Activated T-helper 2 cell treated with anti-CD3 and anti-CD28 coated beads, Interferon-gamma antibody, Interleukin-2, Interleukin-4, amounts not matched to agents 10 μg/mL and 5 μg/mL and 100 μg/mL, durations not matched to agents 14 hours and 24 hours and 36 hours (primary cell): ENCODE measurements at regions not wholly inside any gene's neighbourhood (a gene's known extent, or its start where the extent isn't known, plus 50 kb on each side); places are given as distances from the start of the nearest gene placed in this dataset.

Experiments
- DNase-seq: peaks from one replicate; pipeline ENCODE4 v3.0.0; 2021; ENCODE audit warnings: low spot score
- H3K27ac Mint-ChIP-seq: one replicate; pipeline ENCODE4 v1.8.0; 2021; ENCODE audit warnings: mixed read lengths
- H3K27me3 Mint-ChIP-seq: one replicate; pipeline ENCODE4 v1.8.0; 2021; ENCODE audit warnings: low read depth, mixed read lengths
- H3K36me3 Mint-ChIP-seq: one replicate; pipeline ENCODE4 v1.8.0; 2021; ENCODE audit warnings: low read depth, mixed read lengths
- H3K4me1 Mint-ChIP-seq: one replicate; pipeline ENCODE4 v1.8.0; 2021; ENCODE audit warnings: low read depth, mixed read lengths
- H3K4me3 Mint-ChIP-seq: one replicate; pipeline ENCODE4 v1.8.0; 2021; ENCODE audit warnings: low read depth, mild to moderate bottlenecking, moderate library complexity, mixed read lengths
- H3K9me3 Mint-ChIP-seq: one replicate; pipeline ENCODE4 v1.8.0; 2021; ENCODE audit warnings: mixed read lengths
- intact Hi-C: fragments of 100-400 bp; cut with micrococcal nuclease; formaldehyde crosslinking; loops from one replicate; pipeline ENCODE4 v1.15.1; 2023

DNA sequence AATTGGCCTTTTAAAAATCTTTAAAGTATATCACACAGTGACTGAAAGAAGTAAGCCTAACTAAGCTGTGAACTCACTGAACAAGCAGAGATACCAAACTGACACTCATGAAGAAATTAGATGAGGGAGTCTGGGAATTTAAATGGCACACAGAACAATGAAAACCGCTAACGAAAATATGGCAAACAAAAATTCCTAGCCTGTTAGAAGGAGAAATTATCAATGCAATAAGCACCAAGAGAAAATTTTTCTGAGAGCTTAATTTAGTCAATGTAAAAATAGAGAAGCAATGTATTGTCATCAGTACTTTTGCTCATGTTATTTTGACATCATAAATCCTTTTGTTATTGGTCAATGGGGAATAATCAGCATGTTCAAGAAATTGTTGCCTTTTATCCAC, 291.1 kb upstream of the PDZRN3 start:
- no peak for DNase-seq
- H3K27ac Mint-ChIP-seq: no peak overlapping the region
- H3K4me3 Mint-ChIP-seq: no peak overlapping the region
- no peaks in the 10 kb centered on the region for H3K4me1 Mint-ChIP-seq
- no peaks in the 10 kb centered on the region for H3K27me3 Mint-ChIP-seq
- intact Hi-C loops: no loop called here
- no peaks in the 10 kb centered on the region for H3K36me3 Mint-ChIP-seq
- no peaks in the 10 kb centered on the region for H3K9me3 Mint-ChIP-seq

DNA sequence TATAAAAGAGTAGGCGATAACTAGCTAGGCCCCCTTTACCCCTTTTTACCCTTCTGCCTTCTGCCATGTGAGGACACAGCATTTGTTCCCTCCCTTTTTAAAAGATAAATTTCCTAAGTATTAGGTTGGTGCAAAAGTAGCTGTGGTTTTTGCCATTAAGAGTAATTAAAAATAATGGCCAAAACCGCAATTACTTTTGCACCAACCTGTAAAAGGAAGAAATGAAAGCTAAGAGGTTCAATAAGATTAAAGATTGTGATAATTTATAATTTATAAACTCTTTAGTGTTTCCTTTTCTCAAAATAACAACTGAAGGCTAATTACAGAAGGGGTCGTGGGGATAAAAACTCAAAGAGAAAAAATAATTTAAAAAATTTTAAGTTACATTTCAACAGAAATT, 283.5 kb upstream of the PDZRN3 start:
- no peaks in the 10 kb centered on the region for H3K27me3 Mint-ChIP-seq
- H3K36me3 Mint-ChIP-seq: no peaks in the 10 kb centered on the region
- intact Hi-C loops: no loop called here
- H3K27ac Mint-ChIP-seq: no peak overlapping the region
- H3K4me3 Mint-ChIP-seq: no peak overlapping the region
- DNase-seq: no peak
- H3K4me1 Mint-ChIP-seq: no peaks in the 10 kb centered on the region
- peaks cover 9% of the 10 kb centered on the region for H3K9me3 Mint-ChIP-seq

DNA sequence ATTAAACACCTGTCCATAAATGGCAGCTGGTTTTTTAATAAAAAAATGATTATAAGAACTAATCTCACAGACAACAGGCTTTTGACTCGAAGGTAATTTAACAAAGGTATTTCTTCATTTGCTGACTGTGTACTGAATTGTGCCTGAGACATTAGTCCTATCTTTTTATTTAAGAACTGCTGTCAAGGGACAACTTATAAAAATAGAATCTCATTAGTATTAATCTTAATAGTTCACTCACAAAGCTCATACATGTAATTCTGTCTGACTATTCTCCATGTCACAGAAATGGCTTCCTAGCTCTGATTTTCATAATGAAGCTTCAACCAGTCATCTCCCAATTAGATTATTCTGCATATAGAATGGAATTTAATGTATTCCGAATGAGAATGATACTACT, 276.9 kb upstream of the PDZRN3 start:
- H3K27ac Mint-ChIP-seq: no peak overlapping the region
- intact Hi-C loops: no loop called here
- H3K9me3 Mint-ChIP-seq: peaks cover 16% of the 10 kb centered on the region
- H3K27me3 Mint-ChIP-seq: no peaks in the 10 kb centered on the region
- DNase-seq: no peak
- no peaks in the 10 kb centered on the region for H3K36me3 Mint-ChIP-seq
- H3K4me1 Mint-ChIP-seq: no peaks in the 10 kb centered on the region
- no peak overlapping the region for H3K4me3 Mint-ChIP-seq

DNA sequence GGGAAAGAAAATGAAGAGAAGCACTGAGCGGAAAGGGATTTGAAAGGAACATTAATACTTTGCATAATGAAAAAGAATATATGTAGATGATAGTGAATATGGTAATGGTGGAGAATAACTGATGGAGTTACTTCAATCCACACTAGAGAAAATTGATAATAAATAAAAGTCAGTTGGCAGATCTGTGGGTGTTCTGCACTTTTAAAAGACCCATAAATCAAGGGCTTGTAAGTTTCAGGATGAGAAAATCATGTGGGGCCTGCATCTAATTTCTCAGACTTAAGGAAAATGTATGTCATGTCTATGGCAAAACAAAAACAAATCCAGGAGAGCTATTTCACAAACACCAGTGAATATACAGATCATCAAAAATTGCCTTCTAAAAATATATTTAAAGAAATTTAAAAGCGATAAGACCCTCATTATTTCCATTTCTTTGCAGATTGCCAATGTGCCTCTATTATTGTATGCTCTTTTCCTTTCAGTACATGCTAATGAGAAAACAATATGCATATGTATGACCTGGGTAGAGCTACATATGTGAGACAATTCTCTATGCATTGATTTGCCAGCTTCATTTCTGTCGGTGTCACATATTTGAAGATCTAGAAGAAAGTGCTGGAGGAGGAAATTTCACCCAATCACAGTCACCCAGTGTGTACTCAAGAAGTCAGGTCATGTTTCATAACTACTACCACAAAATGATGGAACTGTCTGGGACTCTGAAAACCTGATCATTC, 269.9 kb upstream of the PDZRN3 start:
- Mint-ChIP-seq H3K9me3 (peaks cover 9% of the 10 kb centered on the region), H3K27ac (no peak overlapping the region), H3K27me3 (no peaks in the 10 kb centered on the region), H3K4me1 (no peaks in the 10 kb centered on the region), H3K4me3 (no peak overlapping the region), H3K36me3 (no peaks in the 10 kb centered on the region)
- no peak for DNase-seq
- intact Hi-C loops: no loop called here

DNA sequence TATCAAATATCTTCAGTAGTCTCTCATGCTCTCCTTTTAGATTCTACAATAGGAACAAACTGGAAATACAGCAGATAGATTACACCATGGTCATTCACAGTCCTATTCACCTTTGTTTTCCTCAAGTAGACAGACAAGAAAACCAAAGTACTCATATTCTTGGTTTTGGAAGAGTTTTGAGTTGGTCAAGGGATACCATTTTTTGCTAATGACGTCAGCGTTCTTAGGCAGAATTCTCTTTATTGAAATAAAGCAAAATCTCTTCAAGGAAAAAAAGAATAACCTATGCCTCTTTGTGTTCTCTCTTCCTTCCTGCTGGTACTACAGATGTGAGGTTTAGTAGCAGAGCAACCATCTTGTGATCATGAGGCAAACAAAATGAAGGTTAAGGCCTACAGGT, 268.3 kb upstream of the PDZRN3 start:
- H3K9me3 Mint-ChIP-seq: peaks cover 8% of the 10 kb centered on the region
- DNase-seq: no peak
- no peak overlapping the region for H3K27ac Mint-ChIP-seq
- H3K27me3 Mint-ChIP-seq: no peaks in the 10 kb centered on the region
- no peaks in the 10 kb centered on the region for H3K4me1 Mint-ChIP-seq
- intact Hi-C loops: no loop called here
- no peak overlapping the region for H3K4me3 Mint-ChIP-seq
- H3K36me3 Mint-ChIP-seq: no peaks in the 10 kb centered on the region

DNA sequence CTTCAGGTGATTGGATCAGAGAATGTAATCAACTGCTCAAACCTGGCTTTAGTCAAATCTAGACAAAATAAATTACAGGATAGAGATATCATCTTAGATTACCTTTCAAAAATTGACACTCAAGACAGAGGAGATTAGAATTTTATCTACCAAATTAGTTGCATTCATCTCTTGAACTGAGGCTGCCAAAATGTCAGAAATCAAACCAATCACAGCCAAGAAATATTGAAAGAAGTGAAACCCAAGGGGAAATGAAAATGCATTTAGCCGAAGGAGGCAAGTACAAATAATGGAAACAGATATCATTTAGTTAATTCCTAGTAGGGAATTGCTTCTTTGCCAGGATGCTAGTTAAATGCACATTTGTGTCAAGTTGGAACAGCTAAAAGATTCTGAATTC, 261.1 kb upstream of the PDZRN3 start:
- Mint-ChIP-seq H3K9me3 (peaks cover 9% of the 10 kb centered on the region), H3K27ac (no peak overlapping the region), H3K4me1 (no peaks in the 10 kb centered on the region), H3K36me3 (no peaks in the 10 kb centered on the region), H3K27me3 (no peaks in the 10 kb centered on the region), H3K4me3 (no peak overlapping the region)
- intact Hi-C loops: no loop called here
- DNase-seq: no peak

DNA sequence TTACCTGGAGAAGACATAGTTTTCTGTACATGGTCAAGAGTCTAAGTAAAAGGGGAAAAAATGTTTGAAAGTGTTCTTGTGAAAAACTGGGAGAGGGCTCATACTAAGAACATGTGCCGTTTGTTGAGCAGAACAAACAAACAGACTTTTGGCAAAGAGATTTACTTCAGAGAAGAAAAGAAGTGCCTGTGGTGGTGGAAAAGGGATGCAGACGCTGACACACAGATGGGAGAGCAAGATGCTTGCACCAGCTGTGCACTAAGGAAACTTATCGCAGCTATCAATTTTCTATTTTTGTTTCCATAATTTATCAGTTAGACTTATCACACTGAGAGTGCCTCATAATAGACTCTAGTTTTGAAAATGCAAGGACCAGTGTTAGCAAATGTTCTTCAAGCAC, 259.6 kb upstream of the PDZRN3 start:
- no peaks in the 10 kb centered on the region for H3K27me3 Mint-ChIP-seq
- intact Hi-C loops: no loop called here
- H3K4me3 Mint-ChIP-seq: no peak overlapping the region
- peaks cover 8% of the 10 kb centered on the region for H3K9me3 Mint-ChIP-seq
- no peak overlapping the region for H3K27ac Mint-ChIP-seq
- no peaks in the 10 kb centered on the region for H3K36me3 Mint-ChIP-seq
- H3K4me1 Mint-ChIP-seq: no peaks in the 10 kb centered on the region
- no peak for DNase-seq

DNA sequence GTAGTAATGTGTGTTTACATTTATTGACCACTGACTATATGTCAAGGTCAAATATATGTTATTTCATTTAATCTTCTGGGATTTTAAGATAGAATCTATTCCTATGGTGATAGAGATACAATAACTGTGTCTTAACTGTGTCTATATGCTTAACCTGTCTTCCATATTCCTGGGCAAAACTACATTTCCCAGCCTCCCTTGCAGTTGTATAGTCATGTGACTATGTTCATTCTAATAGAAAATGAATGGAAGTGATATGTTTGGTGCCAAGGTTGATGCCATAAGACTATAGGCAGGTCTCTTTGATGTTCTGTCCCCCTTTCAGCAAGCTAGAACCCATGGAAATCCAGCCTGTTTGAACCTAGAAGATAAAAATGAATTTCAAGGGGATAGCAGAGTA, 258.8 kb upstream of the PDZRN3 start:
- Mint-ChIP-seq H3K9me3 (peaks cover 8% of the 10 kb centered on the region), H3K4me3 (no peak overlapping the region), H3K27ac (no peak overlapping the region), H3K27me3 (no peaks in the 10 kb centered on the region), H3K4me1 (no peaks in the 10 kb centered on the region), H3K36me3 (no peaks in the 10 kb centered on the region)
- DNase-seq: no peak
- intact Hi-C loops: no loop called here

DNA sequence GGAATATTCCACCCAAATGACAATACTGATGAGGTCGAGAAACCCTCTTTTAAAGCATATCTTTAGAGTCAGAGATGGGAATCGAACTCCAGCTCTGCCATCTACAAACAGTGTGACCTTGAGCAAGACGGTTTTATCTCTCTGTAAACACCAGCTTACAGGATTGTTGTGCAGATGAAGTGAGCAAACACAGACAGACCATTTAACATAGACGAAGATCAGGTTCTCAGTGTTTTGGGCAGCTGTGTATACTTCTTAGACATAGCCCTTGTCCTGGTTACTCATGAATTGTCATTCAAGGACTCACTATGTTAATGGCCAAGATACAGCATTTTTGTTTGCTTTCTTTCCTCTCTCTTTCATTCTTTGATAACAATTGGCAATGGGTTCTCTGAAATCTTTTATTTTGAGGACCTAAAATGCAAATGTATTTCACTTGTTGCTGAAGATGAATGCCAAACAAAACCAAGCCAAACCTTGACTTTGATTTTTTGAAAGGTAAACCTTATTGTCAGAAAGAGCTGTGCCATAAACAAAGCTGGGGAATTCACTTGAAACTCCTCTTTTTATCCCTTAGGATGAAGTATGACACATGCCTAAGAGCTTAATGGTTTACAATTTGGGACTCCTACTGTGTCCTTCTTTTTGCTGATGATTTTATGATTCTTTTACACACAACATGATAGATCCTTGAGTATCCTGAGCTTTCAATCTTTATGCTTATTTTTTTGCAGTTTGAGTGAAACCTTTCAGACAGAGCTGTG, 250.0 kb upstream of the PDZRN3 start:
- Mint-ChIP-seq H3K27me3 (no peaks in the 10 kb centered on the region), H3K9me3 (peaks cover 8% of the 10 kb centered on the region), H3K4me3 (no peak overlapping the region), H3K36me3 (no peaks in the 10 kb centered on the region), H3K27ac (no peak overlapping the region), H3K4me1 (no peaks in the 10 kb centered on the region)
- DNase-seq: no peak
- intact Hi-C loops: no loop called here

DNA sequence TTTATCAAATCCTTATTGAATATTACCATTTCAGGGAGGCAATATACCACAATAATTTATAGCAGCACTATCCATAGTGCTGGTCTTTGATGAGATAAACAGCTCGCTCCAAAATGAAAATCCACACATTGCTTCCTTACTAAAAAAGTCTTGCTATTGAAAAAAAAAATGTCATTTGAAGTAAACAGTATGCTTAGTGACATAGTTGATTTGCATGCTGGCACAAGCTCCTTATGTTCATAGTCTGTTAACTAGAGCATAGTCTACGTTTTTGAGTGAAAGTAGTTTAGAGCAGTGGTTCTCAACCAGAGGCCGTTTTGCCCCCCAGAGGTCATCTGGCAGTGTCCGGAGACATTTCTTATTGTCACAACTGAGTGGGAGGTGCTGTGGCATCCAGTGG, 249.4 kb upstream of the PDZRN3 start:
- intact Hi-C loops: no loop called here
- H3K9me3 Mint-ChIP-seq: peaks cover 10% of the 10 kb centered on the region
- no peaks in the 10 kb centered on the region for H3K4me1 Mint-ChIP-seq
- no peak overlapping the region for H3K27ac Mint-ChIP-seq
- no peaks in the 10 kb centered on the region for H3K27me3 Mint-ChIP-seq
- DNase-seq: no peak
- H3K4me3 Mint-ChIP-seq: no peak overlapping the region
- H3K36me3 Mint-ChIP-seq: no peaks in the 10 kb centered on the region

DNA sequence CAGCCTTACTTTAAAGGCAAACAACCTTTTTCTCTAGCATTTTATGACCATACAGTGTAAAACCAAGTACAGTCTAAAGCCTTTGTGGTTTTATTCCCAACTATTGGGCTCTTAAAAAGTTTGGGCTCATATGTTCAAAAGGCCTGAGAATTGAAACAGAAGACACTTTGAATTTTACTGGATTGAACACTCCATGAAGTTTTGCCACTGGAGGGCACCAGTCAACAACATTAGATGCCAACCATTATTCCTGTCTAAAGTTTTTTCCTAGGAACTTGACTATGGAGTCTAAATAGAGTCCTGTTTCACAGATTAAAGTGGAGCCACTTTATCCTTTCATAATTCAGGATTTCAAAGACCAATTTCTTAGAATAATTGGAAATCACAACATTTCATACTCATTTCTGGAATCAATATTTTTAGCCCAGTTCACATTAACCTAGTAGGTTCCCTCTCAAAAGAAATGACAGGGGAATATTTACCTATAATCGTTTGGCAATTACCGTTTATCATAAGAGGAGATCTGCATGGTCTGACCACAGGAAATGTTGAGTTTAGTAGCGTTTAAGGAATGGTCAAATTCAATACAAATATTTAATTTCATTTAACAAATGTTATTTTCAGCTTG, 244.1 kb upstream of the PDZRN3 start:
- H3K4me3 Mint-ChIP-seq: no peak overlapping the region
- H3K9me3 Mint-ChIP-seq: peaks cover 6% of the 10 kb centered on the region
- no peak overlapping the region for H3K27ac Mint-ChIP-seq
- no peaks in the 10 kb centered on the region for H3K4me1 Mint-ChIP-seq
- intact Hi-C loops: no loop called here
- no peak for DNase-seq
- no peaks in the 10 kb centered on the region for H3K36me3 Mint-ChIP-seq
- no peaks in the 10 kb centered on the region for H3K27me3 Mint-ChIP-seq

DNA sequence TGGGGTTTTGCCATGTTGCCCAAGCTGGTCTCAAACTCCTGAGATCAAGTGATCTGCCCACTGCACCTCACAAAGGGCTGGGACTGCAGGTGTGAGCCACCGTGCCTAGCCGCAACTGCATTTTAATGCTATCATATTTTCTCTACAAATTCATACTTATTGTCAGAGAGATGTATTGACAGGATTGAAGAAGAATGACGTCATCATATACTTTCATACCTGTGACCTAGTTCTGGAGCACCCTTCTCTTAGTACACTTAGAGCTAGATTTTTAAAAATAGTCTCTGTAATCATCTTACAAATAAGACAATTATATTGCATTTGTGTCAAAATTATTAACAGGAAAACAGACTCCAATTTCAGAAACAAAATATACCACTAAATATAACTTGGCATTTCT, 242.8 kb upstream of the PDZRN3 start:
- DNase-seq: no peak
- peaks cover 6% of the 10 kb centered on the region for H3K9me3 Mint-ChIP-seq
- intact Hi-C loops: no loop called here
- H3K27ac Mint-ChIP-seq: no peak overlapping the region
- H3K36me3 Mint-ChIP-seq: no peaks in the 10 kb centered on the region
- H3K4me1 Mint-ChIP-seq: no peaks in the 10 kb centered on the region
- H3K27me3 Mint-ChIP-seq: no peaks in the 10 kb centered on the region
- H3K4me3 Mint-ChIP-seq: no peak overlapping the region

DNA sequence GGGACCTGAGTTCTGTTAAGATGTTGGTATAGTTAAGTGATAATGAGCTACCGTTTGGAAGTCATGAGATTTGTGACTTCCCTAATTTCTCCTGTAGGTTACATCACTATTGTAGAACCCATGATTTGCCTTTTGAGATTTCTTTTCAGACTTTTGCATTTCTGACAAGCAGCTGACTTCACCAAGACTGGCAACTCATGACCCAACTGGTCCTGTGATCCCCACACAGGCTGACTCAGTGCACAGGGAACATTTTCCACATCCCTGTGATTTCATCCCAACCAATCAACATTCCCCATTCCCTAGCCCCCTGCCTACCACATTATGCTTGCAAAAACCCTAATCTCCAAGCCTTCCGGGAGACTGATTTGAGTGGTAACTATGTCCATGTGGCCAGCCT, 242.1 kb upstream of the PDZRN3 start:
- H3K27ac Mint-ChIP-seq: no peak overlapping the region
- H3K9me3 Mint-ChIP-seq: peaks cover 6% of the 10 kb centered on the region
- H3K36me3 Mint-ChIP-seq: no peaks in the 10 kb centered on the region
- H3K27me3 Mint-ChIP-seq: no peaks in the 10 kb centered on the region
- no peaks in the 10 kb centered on the region for H3K4me1 Mint-ChIP-seq
- H3K4me3 Mint-ChIP-seq: no peak overlapping the region
- intact Hi-C loops: no loop called here
- no peak for DNase-seq
